GM10266 (cell line): ENCODE measurements at regions not wholly inside any gene's neighbourhood (a gene's known extent, or its start where the extent isn't known, plus 50 kb on each side); places are given as distances from the start of the nearest gene placed in this dataset.

Experiments
- DNase-seq: peaks from one replicate; pipeline ENCODE4 v3.0.0; 2012; ENCODE audit errors: extremely low spot score
- CTCF ChIP-seq: IDR thresholded peaks from 2 replicates; pipeline ENCODE4 v1.5.1; 2012; ENCODE audit warnings: mild to moderate bottlenecking, low read depth; ENCODE audit not compliant: control insufficient read depth, insufficient read depth; ENCODE audit errors: missing control alignments

DNA sequence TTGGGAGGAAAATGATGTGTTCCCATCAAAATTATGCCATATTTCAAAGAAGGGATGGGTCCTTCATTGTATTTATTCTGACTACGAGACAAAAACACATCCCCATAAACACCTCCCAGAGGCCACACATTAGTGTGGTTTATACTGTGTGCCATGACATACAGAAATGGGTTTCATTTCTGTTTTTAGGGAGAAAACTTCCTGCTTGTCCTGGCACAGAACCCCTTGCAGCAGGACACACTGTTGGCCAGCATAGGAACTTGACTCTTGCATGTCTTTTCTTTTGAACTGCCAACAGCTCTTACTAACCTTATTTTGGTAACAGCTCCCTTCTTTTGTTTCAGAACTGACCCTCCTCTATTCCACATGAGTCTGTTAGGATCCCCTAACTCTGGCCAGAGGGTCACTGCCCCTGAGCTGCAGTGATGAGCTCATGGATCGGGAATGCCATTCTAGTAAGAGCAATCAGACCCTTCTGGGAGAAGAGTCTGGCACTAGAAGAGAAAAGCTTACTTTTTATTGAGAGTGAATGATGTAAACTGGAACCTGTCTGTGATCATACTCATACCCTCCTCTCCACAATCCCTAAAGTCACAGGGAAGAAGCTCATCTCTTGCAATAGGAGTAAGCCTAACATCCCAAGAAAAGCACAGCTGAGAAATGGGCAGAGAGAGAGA, 86.4 kb downstream of the SMIM20 start:
- DNase-seq = no peak
- no peak for TF ChIP-seq CTCF

- no peak for DNase-seq
- no peak for TF ChIP-seq CTCF
Measured at GRCh38 chr4:26001413-26001812, 87.4 kb downstream of the SMIM20 start.

- no peak for TF ChIP-seq CTCF
- no peak for DNase-seq
Measured at GRCh38 chr4:26001816-26002215, 87.8 kb downstream of the SMIM20 start.

DNA sequence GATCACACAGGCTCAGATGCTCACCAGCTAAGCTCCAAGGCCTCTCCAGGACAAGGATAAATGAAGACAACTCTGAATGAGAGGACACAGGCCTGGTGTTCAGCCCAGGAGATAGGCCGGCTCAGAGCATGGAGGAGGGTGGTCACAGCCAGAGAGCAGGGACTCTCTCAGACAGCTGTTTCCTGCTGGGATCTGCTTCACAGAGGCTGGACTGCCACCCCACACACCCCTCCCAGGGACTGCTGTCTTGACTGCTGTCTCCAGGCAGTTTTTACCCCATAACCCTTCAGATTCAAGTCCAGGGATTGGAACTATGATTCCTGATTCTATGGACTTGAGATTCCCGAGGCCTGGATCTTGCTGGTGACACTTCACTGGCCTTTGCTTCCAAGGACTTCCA, 89.0 kb downstream of the SMIM20 start:
- DNase-seq = no peak
- no peak for TF ChIP-seq CTCF

GRCh38 chr4:26004290-26004689, 90.3 kb downstream of the SMIM20 start:
- DNase-seq = no peak
- TF ChIP-seq CTCF = no peak

DNA sequence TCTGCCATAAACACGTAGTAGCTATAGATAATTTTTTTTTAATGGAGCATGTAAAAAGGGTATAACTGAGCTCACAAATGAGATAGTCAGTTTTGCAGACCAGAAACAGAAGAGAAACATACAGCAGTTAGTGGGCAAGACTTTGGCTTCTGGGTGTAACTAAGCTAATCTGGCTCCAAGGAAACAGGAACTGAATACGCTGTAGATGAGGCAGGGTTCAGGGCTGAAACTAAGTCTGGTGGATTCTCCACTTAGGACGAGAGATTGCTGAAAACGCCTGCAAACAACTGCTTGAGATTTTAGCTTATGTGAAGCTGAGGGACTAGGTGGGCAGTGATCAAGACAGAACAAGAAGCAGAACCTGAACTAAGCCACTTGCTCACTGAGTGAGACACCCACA, 91.7 kb downstream of the SMIM20 start:
- no peak for TF ChIP-seq CTCF
- no peak for DNase-seq

- DNase-seq = no peak
- TF ChIP-seq CTCF = no peak
Measured at GRCh38 chr4:26008737-26009136, 94.7 kb downstream of the SMIM20 start.
